ENCODE measurements at regions not wholly inside any gene's neighbourhood (a gene's known extent, or its start where the extent isn't known, plus 50 kb on each side); places are given as distances from the start of the nearest gene placed in this dataset.

DNA sequence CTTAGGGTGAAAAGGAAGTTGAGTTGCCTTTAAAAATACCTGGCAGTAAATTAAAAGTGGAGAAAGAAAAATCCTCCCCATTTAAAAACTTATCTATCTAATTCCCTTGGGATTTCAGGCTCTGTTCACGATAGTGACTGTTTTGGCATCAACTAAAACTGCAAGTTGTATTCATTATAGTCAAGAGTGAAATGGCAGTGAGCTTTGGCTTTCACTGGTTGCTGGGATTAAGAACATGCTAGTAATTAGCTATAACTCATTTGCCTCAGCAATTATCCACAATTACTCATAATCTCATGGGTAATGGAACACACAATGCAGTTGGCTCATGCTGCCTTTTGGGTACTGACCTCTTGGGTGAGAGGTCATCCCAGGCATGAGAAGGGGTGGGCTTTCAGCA is 250.1 kb downstream of the GAS1 start:
- Histone ChIP-seq H3K27me3 (ENCODE audit: control insufficient read depth in 3 of 3, insufficient read depth in 3 of 3, low read length in 2 of 3) (no peaks in the 10 kb centered on the region), H3K4me3 (no peak overlapping the region), H3K9me3 (ENCODE audit: control insufficient read depth in 4 of 4, insufficient read depth in 3 of 4, low read length in 3 of 4) (no peaks in the 10 kb centered on the region), H3K27ac (ENCODE audit: low read depth in 1 of 2, low read length in 1 of 2) (no peak overlapping the region), H3K9ac (ENCODE audit: insufficient read depth in 1 of 2, low read length in 2 of 2) (no peak overlapping the region), H3K36me3 (ENCODE audit: control insufficient read depth in 4 of 4, insufficient read depth in 4 of 4, low read length in 4 of 4) (no peaks in the 10 kb centered on the region), H3K4me1 (ENCODE audit: control insufficient read depth in 5 of 5, insufficient read depth in 5 of 5, low read length in 5 of 5) (peaks cover 0 to 32% (median 14%) of the 10 kb centered on the region in 5 donors)
- TF ChIP-seq, protein P1, sequence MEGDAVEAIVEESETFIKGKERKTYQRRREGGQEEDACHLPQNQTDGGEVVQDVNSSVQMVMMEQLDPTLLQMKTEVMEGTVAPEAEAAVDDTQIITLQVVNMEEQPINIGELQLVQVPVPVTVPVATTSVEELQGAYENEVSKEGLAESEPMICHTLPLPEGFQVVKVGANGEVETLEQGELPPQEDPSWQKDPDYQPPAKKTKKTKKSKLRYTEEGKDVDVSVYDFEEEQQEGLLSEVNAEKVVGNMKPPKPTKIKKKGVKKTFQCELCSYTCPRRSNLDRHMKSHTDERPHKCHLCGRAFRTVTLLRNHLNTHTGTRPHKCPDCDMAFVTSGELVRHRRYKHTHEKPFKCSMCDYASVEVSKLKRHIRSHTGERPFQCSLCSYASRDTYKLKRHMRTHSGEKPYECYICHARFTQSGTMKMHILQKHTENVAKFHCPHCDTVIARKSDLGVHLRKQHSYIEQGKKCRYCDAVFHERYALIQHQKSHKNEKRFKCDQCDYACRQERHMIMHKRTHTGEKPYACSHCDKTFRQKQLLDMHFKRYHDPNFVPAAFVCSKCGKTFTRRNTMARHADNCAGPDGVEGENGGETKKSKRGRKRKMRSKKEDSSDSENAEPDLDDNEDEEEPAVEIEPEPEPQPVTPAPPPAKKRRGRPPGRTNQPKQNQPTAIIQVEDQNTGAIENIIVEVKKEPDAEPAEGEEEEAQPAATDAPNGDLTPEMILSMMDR (IDR thresholded peaks at IDR 0.05; ENCODE audit: control extremely low read depth, extremely low read depth) = no peak
- no peak for ATAC-seq (ENCODE audit: insufficient read depth, low FRiP score)
- no peak for DNase-seq
- 71 to 91% methylated on average over 1 of the region's 1 CpG for WGBS, 2 donors

GRCh38 chr9:86695910-86696424 is 251.3 kb downstream of the GAS1 start:
- no peak for ATAC-seq (ENCODE audit: insufficient read depth, low FRiP score)

GRCh38 chr9:86690034-86690433 is 257.3 kb downstream of the GAS1 start:
- no peak overlapping the region for H3K27ac ChIP-seq (ENCODE audit: low read depth in 1 of 2, low read length in 1 of 2)
- H3K27me3 ChIP-seq (ENCODE audit: control insufficient read depth in 3 of 3, insufficient read depth in 3 of 3, low read length in 2 of 3) = no peaks in the 10 kb centered on the region
- peaks cover 0 to 2% (median 0%) of the 10 kb centered on the region in 4 donors for H3K9me3 ChIP-seq (ENCODE audit: control insufficient read depth in 4 of 4, insufficient read depth in 3 of 4, low read length in 3 of 4)
- no peaks in the 10 kb centered on the region for H3K4me1 ChIP-seq (ENCODE audit: control insufficient read depth in 5 of 5, insufficient read depth in 5 of 5, low read length in 5 of 5)
- H3K36me3 ChIP-seq (ENCODE audit: control insufficient read depth in 4 of 4, insufficient read depth in 4 of 4, low read length in 4 of 4) = no peaks in the 10 kb centered on the region
- no peak for DNase-seq
- H3K9ac ChIP-seq (ENCODE audit: insufficient read depth in 1 of 2, low read length in 2 of 2) = no peak overlapping the region
- no peak overlapping the region for H3K4me3 ChIP-seq
- no peak for ATAC-seq (ENCODE audit: insufficient read depth, low FRiP score)
- TF ChIP-seq, protein P1 (IDR thresholded peaks at IDR 0.05; ENCODE audit: control extremely low read depth, extremely low read depth) = no peak

More at GRCh38 chr9:86695910-86696424, 251.3 kb downstream of the GAS1 start:
- 71 to 73% methylated on average over 3 of the region's 3 CpGs for WGBS, 2 donors
- Histone ChIP-seq H3K4me1 (ENCODE audit: control insufficient read depth in 5 of 5, insufficient read depth in 5 of 5, low read length in 5 of 5) (peaks cover 0 to 21% (median 12%) of the 10 kb centered on the region in 5 donors), H3K9ac (ENCODE audit: insufficient read depth in 1 of 2, low read length in 2 of 2) (no peak overlapping the region), H3K27me3 (ENCODE audit: control insufficient read depth in 3 of 3, insufficient read depth in 3 of 3, low read length in 2 of 3) (no peaks in the 10 kb centered on the region), H3K4me3 (no peak overlapping the region), H3K9me3 (ENCODE audit: control insufficient read depth in 4 of 4, insufficient read depth in 3 of 4, low read length in 3 of 4) (no peaks in the 10 kb centered on the region), H3K36me3 (ENCODE audit: control insufficient read depth in 4 of 4, insufficient read depth in 4 of 4, low read length in 4 of 4) (no peaks in the 10 kb centered on the region), H3K27ac (ENCODE audit: low read depth in 1 of 2, low read length in 1 of 2) (no peak overlapping the region)
- TF ChIP-seq, protein P1 (IDR thresholded peaks at IDR 0.05; ENCODE audit: control extremely low read depth, extremely low read depth) = no peak
- no peak for DNase-seq

DNA sequence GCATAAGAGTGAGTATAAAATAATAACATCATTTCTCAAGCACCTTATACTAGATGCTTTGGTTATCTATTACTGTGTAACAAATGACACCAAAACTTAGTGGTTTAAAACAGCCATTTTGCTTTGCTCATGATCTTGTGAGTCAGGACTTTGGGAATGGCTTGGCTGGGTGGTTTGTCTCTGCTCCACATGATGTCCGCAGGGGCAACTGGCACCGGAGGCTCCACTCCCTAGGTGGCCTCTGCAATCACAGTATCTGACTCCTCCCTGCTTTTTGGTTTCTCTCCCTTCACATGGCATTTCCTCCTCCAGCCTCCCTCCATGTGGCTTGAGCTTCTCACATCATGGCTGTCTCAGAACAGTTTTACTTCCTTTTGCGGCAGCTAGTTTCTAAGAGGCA is 259.5 kb downstream of the GAS1 start:
- Histone ChIP-seq H3K4me1 (ENCODE audit: control insufficient read depth in 5 of 5, insufficient read depth in 5 of 5, low read length in 5 of 5) (peaks cover 0 to 5% (median 0%) of the 10 kb centered on the region in 5 donors), H3K36me3 (ENCODE audit: control insufficient read depth in 4 of 4, insufficient read depth in 4 of 4, low read length in 4 of 4) (no peaks in the 10 kb centered on the region), H3K27me3 (ENCODE audit: control insufficient read depth in 3 of 3, insufficient read depth in 3 of 3, low read length in 2 of 3) (no peaks in the 10 kb centered on the region), H3K9ac (ENCODE audit: insufficient read depth in 1 of 2, low read length in 2 of 2) (no peak overlapping the region), H3K4me3 (no peak overlapping the region), H3K27ac (ENCODE audit: low read depth in 1 of 2, low read length in 1 of 2) (no peak overlapping the region), H3K9me3 (ENCODE audit: control insufficient read depth in 4 of 4, insufficient read depth in 3 of 4, low read length in 3 of 4) (peaks cover 0 to 2% (median 0%) of the 10 kb centered on the region in 4 donors)
- ATAC-seq (ENCODE audit: insufficient read depth, low FRiP score) (no peak), DNase-seq (no peak)
- 82 to 85% methylated on average over 3 of the region's 3 CpGs for WGBS, 2 donors
- TF ChIP-seq, protein P1 (IDR thresholded peaks at IDR 0.05; ENCODE audit: control extremely low read depth, extremely low read depth) = no peak

Measured in lung (tissue), 11 donors.